Neural crest cell (in vitro differentiated cells): ENCODE measurements at regions not wholly inside any gene's neighbourhood (a gene's known extent, or its start where the extent isn't known, plus 50 kb on each side); places are given as distances from the start of the nearest gene placed in this dataset.

Source experiments
- DNase-seq: peaks from one replicate; pipeline ENCODE4 v3.0.0; 2021; ENCODE audit warnings: low read depth, mixed read lengths, low spot score
- H3K27ac Mint-ChIP-seq: one replicate; pipeline ENCODE4 v1.8.0; 2021; ENCODE audit warnings: mild to moderate bottlenecking, mixed read lengths; ENCODE audit not compliant: unreplicated experiment
- H3K27me3 Mint-ChIP-seq: 2 replicates; pipeline ENCODE4 v1.8.0; 2021; ENCODE audit warnings: low read depth, mild to moderate bottlenecking, mixed read lengths
- H3K36me3 Mint-ChIP-seq: 2 replicates; pipeline ENCODE4 v1.8.0; 2021; ENCODE audit warnings: low read depth, mild to moderate bottlenecking, mixed read lengths
- H3K4me1 Mint-ChIP-seq: 2 replicates; pipeline ENCODE4 v1.8.0; 2021; ENCODE audit warnings: mixed read lengths
- H3K4me3 Mint-ChIP-seq: one replicate; pipeline ENCODE4 v1.8.0; 2021; ENCODE audit warnings: mild to moderate bottlenecking, mixed read lengths
- H3K9me3 Mint-ChIP-seq: 2 replicates; pipeline ENCODE4 v1.8.0; 2021; ENCODE audit warnings: mixed read lengths
- TF ChIP-seq, protein P1 (sequence below): fragments of 200-600 bp; sonication (generic); conservative IDR thresholded peaks from 2 replicates; pipeline ENCODE4 v1.5.0; 2021; ENCODE audit warnings: antibody characterized with exemption, mild to moderate bottlenecking

GRCh38 chr2:204452464-204453023 lies 92.7 kb upstream of the PARD3B start:
- H3K4me3 Mint-ChIP-seq, result peak overlapping the region; percentile 74

GRCh38 chr2:204453730-204454167 lies 91.5 kb upstream of the PARD3B start:
- Mint-ChIP-seq H3K9me3 (no peaks in the 10 kb centered on the region), H3K4me1 (peaks cover 62% of the 10 kb centered on the region), H3K36me3 (peaks cover 3% of the 10 kb centered on the region), H3K4me3 (peak overlapping the region; percentile 71), H3K27me3 (no peaks in the 10 kb centered on the region), H3K27ac (peak overlapping the region; percentile 53)
- TF ChIP-seq, protein P1, sequence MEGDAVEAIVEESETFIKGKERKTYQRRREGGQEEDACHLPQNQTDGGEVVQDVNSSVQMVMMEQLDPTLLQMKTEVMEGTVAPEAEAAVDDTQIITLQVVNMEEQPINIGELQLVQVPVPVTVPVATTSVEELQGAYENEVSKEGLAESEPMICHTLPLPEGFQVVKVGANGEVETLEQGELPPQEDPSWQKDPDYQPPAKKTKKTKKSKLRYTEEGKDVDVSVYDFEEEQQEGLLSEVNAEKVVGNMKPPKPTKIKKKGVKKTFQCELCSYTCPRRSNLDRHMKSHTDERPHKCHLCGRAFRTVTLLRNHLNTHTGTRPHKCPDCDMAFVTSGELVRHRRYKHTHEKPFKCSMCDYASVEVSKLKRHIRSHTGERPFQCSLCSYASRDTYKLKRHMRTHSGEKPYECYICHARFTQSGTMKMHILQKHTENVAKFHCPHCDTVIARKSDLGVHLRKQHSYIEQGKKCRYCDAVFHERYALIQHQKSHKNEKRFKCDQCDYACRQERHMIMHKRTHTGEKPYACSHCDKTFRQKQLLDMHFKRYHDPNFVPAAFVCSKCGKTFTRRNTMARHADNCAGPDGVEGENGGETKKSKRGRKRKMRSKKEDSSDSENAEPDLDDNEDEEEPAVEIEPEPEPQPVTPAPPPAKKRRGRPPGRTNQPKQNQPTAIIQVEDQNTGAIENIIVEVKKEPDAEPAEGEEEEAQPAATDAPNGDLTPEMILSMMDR, result no peak
- DNase-seq, result peak; percentile 23

More at GRCh38 chr2:204452464-204453023, 92.7 kb upstream of the PARD3B start:
- TF ChIP-seq, protein P1, result no peak
- Mint-ChIP-seq H3K9me3 (no peaks in the 10 kb centered on the region), H3K27me3 (no peaks in the 10 kb centered on the region), H3K4me1 (peaks cover 69% of the 10 kb centered on the region), H3K27ac (peak overlapping the region; percentile 99), H3K36me3 (no peaks in the 10 kb centered on the region)
- DNase-seq, result peak; percentile 29

GRCh38 chr2:204454672-204455380 lies 90.4 kb upstream of the PARD3B start:
- H3K27ac Mint-ChIP-seq, result peak overlapping the region; percentile 69

GRCh38 chr2:204468746-204469429 lies 76.4 kb upstream of the PARD3B start:
- Mint-ChIP-seq H3K27me3 (no peaks in the 10 kb centered on the region), H3K9me3 (peaks cover 2% of the 10 kb centered on the region), H3K4me3 (no peak overlapping the region), H3K4me1 (peaks cover 12% of the 10 kb centered on the region), H3K36me3 (peaks cover 2% of the 10 kb centered on the region), H3K27ac (no peak overlapping the region)
- DNase-seq, result no peak
- TF ChIP-seq, protein P1, result no peak

More at GRCh38 chr2:204454672-204455380, 90.4 kb upstream of the PARD3B start:
- Mint-ChIP-seq H3K9me3 (no peaks in the 10 kb centered on the region), H3K36me3 (peaks cover 3% of the 10 kb centered on the region), H3K4me3 (peak overlapping the region; percentile 71), H3K4me1 (peaks cover 57% of the 10 kb centered on the region), H3K27me3 (no peaks in the 10 kb centered on the region)
- no peak for DNase-seq
- TF ChIP-seq, protein P1, result no peak

GRCh38 chr2:204470178-204470620 lies 75.1 kb upstream of the PARD3B start:
- Mint-ChIP-seq H3K4me1 (peaks cover 12% of the 10 kb centered on the region), H3K27me3 (no peaks in the 10 kb centered on the region)
- TF ChIP-seq, protein P1, result no peak

More at GRCh38 chr2:204470178-204470620, 75.1 kb upstream of the PARD3B start:
- no peak for DNase-seq
- H3K27ac Mint-ChIP-seq, result no peak overlapping the region
- no peak overlapping the region for H3K4me3 Mint-ChIP-seq
- H3K36me3 Mint-ChIP-seq, result no peaks in the 10 kb centered on the region
- no peaks in the 10 kb centered on the region for H3K9me3 Mint-ChIP-seq
